WTC11 (cell line): ENCODE measurements at regions not wholly inside any gene's neighbourhood (a gene's known extent, or its start where the extent isn't known, plus 50 kb on each side); places are given as distances from the start of the nearest gene placed in this dataset.

Experiments used
- ATAC-seq: fragments of 200-7000 bp; cut with Tn5 transposase; 2 replicates; pipeline ENCODE4 v1.10.0; 2021; ENCODE audit warnings: mild to moderate bottlenecking, moderate library complexity
- CTCF ChIA-PET: fragments of 300-600 bp; sonication (Branson Sonifier 250); formaldehyde crosslinking; loops from one replicate; lab custom pipeline; 2021; ENCODE audit warnings: antibody characterized with exemption; lab: Charles Lee
- POLR2A ChIA-PET: fragments of 350-600 bp; sonication (Branson Sonifier 250); formaldehyde crosslinking; loops from one replicate; lab custom pipeline; 2021; ENCODE audit warnings: antibody characterized with exemption; lab: Charles Lee
- DNase-seq: peaks from one replicate; pipeline ENCODE4 v3.0.0; 2021; ENCODE audit warnings: low spot score
- H3K27ac Mint-ChIP-seq: 2 replicates; pipeline ENCODE4 v1.8.0; 2021; ENCODE audit warnings: mixed read lengths
- H3K27me3 Mint-ChIP-seq: 2 replicates; pipeline ENCODE4 v1.8.0; 2021; ENCODE audit warnings: low read depth, mild to moderate bottlenecking, moderate library complexity, mixed read lengths
- H3K36me3 Mint-ChIP-seq: 2 replicates; pipeline ENCODE4 v1.8.0; 2021; ENCODE audit warnings: mixed read lengths
- H3K4me1 Mint-ChIP-seq: 2 replicates; pipeline ENCODE4 v1.8.0; 2022; ENCODE audit warnings: mixed read lengths
- H3K4me3 Mint-ChIP-seq: 2 replicates; pipeline ENCODE4 v1.8.0; 2021; ENCODE audit warnings: mild to moderate bottlenecking, moderate library complexity, mixed read lengths
- H3K9me3 Mint-ChIP-seq: 2 replicates; pipeline ENCODE4 v1.8.0; 2021; ENCODE audit warnings: mixed read lengths
- ATF1 ChIP-seq: sonication (generic); formaldehyde crosslinking; IDR thresholded peaks from 2 replicates; pipeline ENCODE4 v1.8.1; 2023; ENCODE audit warnings: mild to moderate bottlenecking, moderate library complexity, missing genetic modification reagents
- FOXP4 ChIP-seq: sonication (generic); formaldehyde crosslinking; IDR thresholded peaks from 2 replicates; pipeline ENCODE4 v1.8.0; 2022; ENCODE audit warnings: mild to moderate bottlenecking, missing genetic modification reagents
- JAZF1 ChIP-seq: fragments of 250-450 bp; sonication (Bioruptor Pico); IDR thresholded peaks from 2 replicates; pipeline ENCODE4 v1.9.0; 2021; ENCODE audit warnings: moderate library complexity, mild to moderate bottlenecking, inconsistent platforms
- MAX ChIP-seq: sonication (generic); formaldehyde crosslinking; IDR thresholded peaks from 2 replicates; pipeline ENCODE4 v1.8.0; 2022; ENCODE audit warnings: mild to moderate bottlenecking, missing genetic modification reagents
- NFATC4 ChIP-seq: fragments of 250-450 bp; sonication (Bioruptor Pico); IDR thresholded peaks from 2 replicates; pipeline ENCODE4 v1.9.0; 2021; ENCODE audit warnings: mild to moderate bottlenecking
- NR1H2 ChIP-seq: sonication (generic); formaldehyde crosslinking; IDR thresholded peaks from 2 replicates; pipeline ENCODE4 v1.9.0; 2021; ENCODE audit warnings: mild to moderate bottlenecking, moderate library complexity, missing genetic modification reagents
- RORB ChIP-seq: fragments of 250-450 bp; sonication (Bioruptor Pico); IDR thresholded peaks from 2 replicates; pipeline ENCODE4 v1.9.0; 2021; ENCODE audit warnings: mild to moderate bottlenecking
- SP1 ChIP-seq: sonication (generic); formaldehyde crosslinking; conservative IDR thresholded peaks from 2 replicates; pipeline ENCODE4 v1.8.1; 2022; ENCODE audit warnings: missing genetic modification reagents
- TEAD1 ChIP-seq: sonication (generic); formaldehyde crosslinking; IDR thresholded peaks from 2 replicates; pipeline ENCODE4 v1.8.0; 2022; ENCODE audit warnings: mild to moderate bottlenecking, missing genetic modification reagents
- TEAD4 ChIP-seq: sonication (generic); formaldehyde crosslinking; IDR thresholded peaks from 2 replicates; pipeline ENCODE4 v1.8.0; 2022; ENCODE audit warnings: mild to moderate bottlenecking, missing genetic modification reagents
- ZNF138 ChIP-seq: sonication (generic); formaldehyde crosslinking; conservative IDR thresholded peaks from 2 replicates; pipeline ENCODE4 v1.8.1; 2022; ENCODE audit warnings: mild to moderate bottlenecking, moderate library complexity, missing genetic modification reagents
- ZNF232 ChIP-seq: sonication (generic); formaldehyde crosslinking; IDR thresholded peaks from 2 replicates; pipeline ENCODE4 v1.8.0; 2022; ENCODE audit warnings: mild to moderate bottlenecking, missing genetic modification reagents
- TF ChIP-seq, protein P1 (sequence below): sonication (generic); formaldehyde crosslinking; conservative IDR thresholded peaks from 2 replicates; pipeline ENCODE4 v1.8.1; 2022; ENCODE audit warnings: mild to moderate bottlenecking, missing genetic modification reagents
- TF ChIP-seq, protein P2 (sequence below): sonication (generic); formaldehyde crosslinking; IDR thresholded peaks from 2 replicates; pipeline ENCODE4 v1.8.1; 2022; ENCODE audit warnings: mild to moderate bottlenecking, missing genetic modification reagents, moderate library complexity, borderline replicate concordance
- TF ChIP-seq, protein P3 (sequence below): sonication (generic); formaldehyde crosslinking; IDR thresholded peaks from 2 replicates; pipeline ENCODE4 v1.8.0; 2023; ENCODE audit warnings: missing genetic modification reagents
- TF ChIP-seq, protein P4 (sequence below): sonication (generic); formaldehyde crosslinking; IDR thresholded peaks from 2 replicates; pipeline ENCODE4 v1.8.0; 2022; ENCODE audit warnings: mild to moderate bottlenecking, missing genetic modification reagents

- H3K27me3 Mint-ChIP-seq = peaks cover 4% of the 10 kb centered on the region; the same call in 1 of the 2 replicates
- no peaks in the 10 kb centered on the region; the same call in 1 of the 2 replicates for H3K36me3 Mint-ChIP-seq
- no peaks in the 10 kb centered on the region for H3K4me1 Mint-ChIP-seq
- ChIA-PET CTCF (no interaction called here), POLR2A (no interaction called here)
- TF ChIP-seq, protein P1, sequence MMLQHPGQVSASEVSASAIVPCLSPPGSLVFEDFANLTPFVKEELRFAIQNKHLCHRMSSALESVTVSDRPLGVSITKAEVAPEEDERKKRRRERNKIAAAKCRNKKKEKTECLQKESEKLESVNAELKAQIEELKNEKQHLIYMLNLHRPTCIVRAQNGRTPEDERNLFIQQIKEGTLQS (CRISPR knock-in tag) = no peak
- TF ChIP-seq MAX (CRISPR knock-in tag) (no peak), NR1H2 (no peak), NFATC4 (no peak), SP1 (CRISPR knock-in tag) (no peak), RORB (no peak), ATF1 (no peak), ZNF232 (CRISPR knock-in tag) (no peak), FOXP4 (no peak), TEAD4 (CRISPR knock-in tag) (no peak)
- TF ChIP-seq, protein P2, sequence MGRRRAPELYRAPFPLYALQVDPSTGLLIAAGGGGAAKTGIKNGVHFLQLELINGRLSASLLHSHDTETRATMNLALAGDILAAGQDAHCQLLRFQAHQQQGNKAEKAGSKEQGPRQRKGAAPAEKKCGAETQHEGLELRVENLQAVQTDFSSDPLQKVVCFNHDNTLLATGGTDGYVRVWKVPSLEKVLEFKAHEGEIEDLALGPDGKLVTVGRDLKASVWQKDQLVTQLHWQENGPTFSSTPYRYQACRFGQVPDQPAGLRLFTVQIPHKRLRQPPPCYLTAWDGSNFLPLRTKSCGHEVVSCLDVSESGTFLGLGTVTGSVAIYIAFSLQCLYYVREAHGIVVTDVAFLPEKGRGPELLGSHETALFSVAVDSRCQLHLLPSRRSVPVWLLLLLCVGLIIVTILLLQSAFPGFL (CRISPR knock-in tag) = no peak
- TF ChIP-seq, protein P3, sequence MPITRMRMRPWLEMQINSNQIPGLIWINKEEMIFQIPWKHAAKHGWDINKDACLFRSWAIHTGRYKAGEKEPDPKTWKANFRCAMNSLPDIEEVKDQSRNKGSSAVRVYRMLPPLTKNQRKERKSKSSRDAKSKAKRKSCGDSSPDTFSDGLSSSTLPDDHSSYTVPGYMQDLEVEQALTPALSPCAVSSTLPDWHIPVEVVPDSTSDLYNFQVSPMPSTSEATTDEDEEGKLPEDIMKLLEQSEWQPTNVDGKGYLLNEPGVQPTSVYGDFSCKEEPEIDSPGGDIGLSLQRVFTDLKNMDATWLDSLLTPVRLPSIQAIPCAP = no peak
- TF ChIP-seq, protein P4, sequence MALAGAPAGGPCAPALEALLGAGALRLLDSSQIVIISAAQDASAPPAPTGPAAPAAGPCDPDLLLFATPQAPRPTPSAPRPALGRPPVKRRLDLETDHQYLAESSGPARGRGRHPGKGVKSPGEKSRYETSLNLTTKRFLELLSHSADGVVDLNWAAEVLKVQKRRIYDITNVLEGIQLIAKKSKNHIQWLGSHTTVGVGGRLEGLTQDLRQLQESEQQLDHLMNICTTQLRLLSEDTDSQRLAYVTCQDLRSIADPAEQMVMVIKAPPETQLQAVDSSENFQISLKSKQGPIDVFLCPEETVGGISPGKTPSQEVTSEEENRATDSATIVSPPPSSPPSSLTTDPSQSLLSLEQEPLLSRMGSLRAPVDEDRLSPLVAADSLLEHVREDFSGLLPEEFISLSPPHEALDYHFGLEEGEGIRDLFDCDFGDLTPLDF (CRISPR knock-in tag) = no peak
- no peak for ATAC-seq
- DNase-seq = no peak
- H3K4me3 Mint-ChIP-seq = no peak overlapping the region
- H3K9me3 Mint-ChIP-seq = peaks cover 53% of the 10 kb centered on the region
- H3K27ac Mint-ChIP-seq = no peak overlapping the region
Measured at GRCh38 chr22:47423861-47424820, 661.7 kb downstream of the TBC1D22A start.

DNA sequence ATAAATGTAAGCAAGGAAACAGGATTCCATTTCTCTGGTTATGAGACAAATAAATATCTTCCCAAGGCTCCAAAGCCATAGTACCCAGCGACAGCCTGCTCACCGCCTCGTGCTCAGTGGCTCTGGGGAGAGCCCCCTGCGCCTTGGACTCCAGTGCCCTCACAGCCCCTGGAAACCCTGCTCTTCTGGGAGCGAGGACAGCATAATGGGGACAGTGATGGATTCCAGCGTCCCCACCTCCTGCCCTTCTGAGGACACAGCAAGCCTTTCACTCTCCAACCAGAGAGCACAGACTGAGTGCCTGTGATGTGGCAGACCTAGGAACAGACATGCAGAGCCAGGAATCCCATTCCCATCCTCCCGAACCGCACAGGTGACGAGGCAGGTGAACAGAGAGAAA is 660.8 kb downstream of the TBC1D22A start:
- ChIA-PET CTCF (no interaction called here), POLR2A (no interaction called here)
- no peak for DNase-seq
- ATAC-seq = no peak
- Mint-ChIP-seq H3K4me3 (no peak overlapping the region), H3K4me1 (no peaks in the 10 kb centered on the region), H3K36me3 (peaks cover 6% of the 10 kb centered on the region), H3K9me3 (peaks cover 56% of the 10 kb centered on the region), H3K27ac (no peak overlapping the region), H3K27me3 (peaks cover 6% of the 10 kb centered on the region; the same call in 1 of the 2 replicates)
- no peak for TF ChIP-seq JAZF1 (CRISPR knock-in tag)
- TF ChIP-seq TEAD1 (CRISPR knock-in tag) = no peak
- TF ChIP-seq, protein P1 (CRISPR knock-in tag) = no peak
- no peak for TF ChIP-seq FOXP4
- TF ChIP-seq MAX (CRISPR knock-in tag) = no peak
- TF ChIP-seq ZNF138 (CRISPR knock-in tag) = no peak
